HCT116 (cell line): ENCODE measurements at regions not wholly inside any gene's neighbourhood (a gene's known extent, or its start where the extent isn't known, plus 50 kb on each side); places are given as distances from the start of the nearest gene placed in this dataset.

ENCODE experiments used
- ATAC-seq: fragments of 200-7000 bp; cut with Tn5 transposase; 2 replicates; pipeline ENCODE4 v1.9.1; 2020; ENCODE audit warnings: mild to moderate bottlenecking, moderate library complexity
- BruUV-seq: library from RNA; stranded (reverse); fragments of 400-500 nt; replicated peaks from 2 replicates; lab custom pipeline; 2021; lab: Mats Ljungman, UMichigan
- CTCF ChIA-PET: fragments of 300-600 bp; sonication (Branson Sonifier 250); formaldehyde crosslinking; loops from one replicate; lab custom pipeline; 2021; ENCODE audit warnings: antibody characterized with exemption; lab: Charles Lee
- POLR2A ChIA-PET: fragments of 300-600, 350-600 bp; sonication (Branson Sonifier 250); formaldehyde crosslinking; loops from one replicate; lab custom pipeline; 2021; ENCODE audit warnings: antibody characterized with exemption; lab: Charles Lee
- RAD21 ChIA-PET, 2 experiments: fragments of 300-600 bp; sonication (Branson Sonifier 250); formaldehyde crosslinking; loops; one replicate each; lab custom pipeline; 2023; ENCODE audit warnings: low total read pairs in 2 of 2; ENCODE audit not compliant: uncharacterized antibody in 2 of 2, unreplicated experiment in 2 of 2, low non-redundant PET in 1 of 2; lab: Charles Lee
- DNase-seq: peaks from one replicate; pipeline ENCODE4 v3.0.0-alpha.2; 2010; ENCODE audit warnings: low read depth, low spot score
- H2AFZ ChIP-seq: fragments of 200-600 bp; shearing (Covaris generic), sonication (generic); 2 replicates; pipeline ENCODE4 v1.6.1; 2017; ENCODE audit warnings: low read depth, mixed run types, mixed read lengths, antibody characterized with exemption, low read length; ENCODE audit not compliant: poor library complexity, severe bottlenecking
- H3K27ac ChIP-seq: 2 replicates; pipeline ENCODE4 v1.5.1; 2012; ENCODE audit warnings: low read depth, low read length
- H3K27me3 ChIP-seq: fragments of 200-600 bp; sonication (generic); 2 replicates; pipeline ENCODE4 v1.6.1; 2016; ENCODE audit warnings: mixed run types, low read length, mixed read lengths; ENCODE audit not compliant: insufficient read depth
- H3K36me3 ChIP-seq, 2 experiments: fragments of 200-500 bp in 1 of 2; fragments of 200-600 bp in 1 of 2; sonication (Bioruptor generic) in 1 of 2; sonication (generic) in 1 of 2; 2 replicates each; pipeline versions ENCODE4 v1.5.1 to v1.6.1; 2014 to 2016; ENCODE audit warnings: low read length in 2 of 2, inconsistent platforms in 1 of 2, mixed read lengths in 1 of 2, mixed run types in 1 of 2; ENCODE audit not compliant: insufficient read depth in 2 of 2, control insufficient read depth in 1 of 2
- H3K4me1 ChIP-seq, 2 experiments: fragments of 200-600 bp in 1 of 2; sonication (generic) in 1 of 2; 2 replicates each; pipeline versions ENCODE4 v1.5.1 to v1.6.1; 2012 to 2017; ENCODE audit warnings: low read length in 2 of 2, inconsistent platforms in 1 of 2, mild to moderate bottlenecking in 1 of 2, mixed read lengths in 1 of 2, mixed run types in 1 of 2, moderate library complexity in 1 of 2; ENCODE audit not compliant: insufficient read depth in 2 of 2, control insufficient read depth in 1 of 2
- H3K4me2 ChIP-seq: fragments of 200-600 bp; sonication (generic); 2 replicates; pipeline ENCODE4 v1.6.1; 2017; ENCODE audit warnings: mixed run types, low read length, mixed read lengths
- H3K4me3 ChIP-seq, 2 experiments: fragments of 200-600 bp in 1 of 2; sonication (generic) in 1 of 2; replicated peaks in 1 of 2; 2 replicates each; pipeline ENCODE4 v1.5.1; 2011 to 2016; ENCODE audit warnings: low read length in 2 of 2, control low read depth in 1 of 2, low read depth in 1 of 2, mild to moderate bottlenecking in 1 of 2, mixed read lengths in 1 of 2, mixed run types in 1 of 2
- H3K79me2 ChIP-seq: fragments of 200-600 bp; sonication (generic); 2 replicates; pipeline ENCODE4 v1.6.1; 2017; ENCODE audit warnings: mild to moderate bottlenecking, mixed run types, low read length, moderate library complexity, mixed read lengths; ENCODE audit not compliant: insufficient read depth
- H3K9ac ChIP-seq: fragments of 200-600 bp; sonication (generic); 2 replicates; pipeline ENCODE4 v1.6.1; 2016; ENCODE audit warnings: low read length, mixed read lengths
- H3K9me2 ChIP-seq: fragments of 200-600 bp; sonication (generic), shearing (Covaris generic); 2 replicates; pipeline ENCODE4 v1.6.1; 2017; ENCODE audit warnings: mixed run types, mild to moderate bottlenecking, moderate library complexity; ENCODE audit not compliant: insufficient read depth
- H3K9me3 ChIP-seq, 2 experiments: fragments of 200-500 bp in 1 of 2; fragments of 200-600 bp in 1 of 2; sonication (Bioruptor generic) in 1 of 2; sonication (generic) in 1 of 2; 2 replicates each; pipeline ENCODE4 v1.6.1; 2014 to 2017; ENCODE audit warnings: low read length in 2 of 2, mixed read lengths in 2 of 2, inconsistent platforms in 1 of 2, low read depth in 1 of 2, mild to moderate bottlenecking in 1 of 2, mixed run types in 1 of 2, moderate library complexity in 1 of 2; ENCODE audit not compliant: control insufficient read depth in 1 of 2, insufficient read depth in 1 of 2
- H4K20me1 ChIP-seq: fragments of 200-600 bp; sonication (generic), shearing (Covaris generic); 2 replicates; pipeline ENCODE4 v1.6.1; 2017; ENCODE audit warnings: mixed run types, mild to moderate bottlenecking, moderate library complexity; ENCODE audit not compliant: insufficient read depth
- EGR1 ChIP-seq: IDR thresholded peaks from 2 replicates; pipeline ENCODE4 v1.6.1; 2012; ENCODE audit warnings: low read depth
- ELF1 ChIP-seq: IDR thresholded peaks from 2 replicates; pipeline ENCODE4 v1.6.1; 2012; ENCODE audit warnings: low read depth, borderline replicate concordance
- EZH2 ChIP-seq: fragments of 200-600 bp; sonication (generic); IDR thresholded peaks from 2 replicates; pipeline ENCODE4 v1.6.1; 2017; ENCODE audit warnings: antibody characterized with exemption, mixed run types
- EZH2phosphoT487 ChIP-seq: fragments of 200-600 bp; IDR thresholded peaks from 2 replicates; pipeline ENCODE4 v1.6.1; 2018; ENCODE audit warnings: antibody characterized with exemption, borderline replicate concordance
- JUND ChIP-seq: IDR thresholded peaks from 2 replicates; pipeline ENCODE4 v1.6.1; 2012
- POLR2A ChIP-seq: IDR thresholded peaks from 2 replicates; pipeline ENCODE4 v1.7.0; 2011; ENCODE audit warnings: borderline replicate concordance; ENCODE audit not compliant: insufficient read depth, insufficient read length; ENCODE audit errors: extremely low read depth
- POLR2AphosphoS5 ChIP-seq: IDR thresholded peaks from 2 replicates; pipeline ENCODE4 v1.6.1; 2011; ENCODE audit warnings: mild to moderate bottlenecking, low read depth, low read length, moderate library complexity
- RAD21 ChIP-seq: IDR thresholded peaks from 2 replicates; pipeline ENCODE4 v1.6.1; 2012; ENCODE audit warnings: low read depth, mild to moderate bottlenecking
- SIN3A ChIP-seq: IDR thresholded peaks from 2 replicates; pipeline ENCODE4 v1.6.1; 2012; ENCODE audit warnings: low read depth
- TCF7L2 ChIP-seq: IDR thresholded peaks from 2 replicates; pipeline ENCODE4 v1.7.0; 2011; ENCODE audit warnings: borderline replicate concordance, inconsistent platforms; ENCODE audit not compliant: insufficient read depth, insufficient read length; ENCODE audit errors: extremely low read depth
- YY1 ChIP-seq: IDR thresholded peaks from 2 replicates; pipeline ENCODE4 v1.6.1; 2011; ENCODE audit warnings: low read length, low read depth, moderate library complexity, mild to moderate bottlenecking; ENCODE audit not compliant: insufficient replicate concordance; ENCODE audit errors: extremely low read depth
- ZFX ChIP-seq: fragments of 450-650 bp; IDR thresholded peaks from 2 replicates; pipeline ENCODE4 v1.6.1; 2017
- intact Hi-C: fragments of 100-400 bp; cut with micrococcal nuclease; formaldehyde crosslinking; loops from 2 replicates; pipeline ENCODE4 v1.10.0; 2022
- TF ChIP-seq, protein P1 (sequence below): IDR thresholded peaks from 2 replicates; pipeline ENCODE4 v1.6.1; 2011; ENCODE audit warnings: mild to moderate bottlenecking, low read length, moderate library complexity; ENCODE audit not compliant: insufficient replicate concordance; ENCODE audit errors: extremely low read depth
- TF ChIP-seq, protein P2 (sequence below): IDR thresholded peaks from 2 replicates; pipeline ENCODE4 v1.6.1; 2012; ENCODE audit warnings: low read depth
- TF ChIP-seq, protein P3 (sequence below): IDR thresholded peaks from 2 replicates; pipeline ENCODE4 v1.6.1; 2012

DNA sequence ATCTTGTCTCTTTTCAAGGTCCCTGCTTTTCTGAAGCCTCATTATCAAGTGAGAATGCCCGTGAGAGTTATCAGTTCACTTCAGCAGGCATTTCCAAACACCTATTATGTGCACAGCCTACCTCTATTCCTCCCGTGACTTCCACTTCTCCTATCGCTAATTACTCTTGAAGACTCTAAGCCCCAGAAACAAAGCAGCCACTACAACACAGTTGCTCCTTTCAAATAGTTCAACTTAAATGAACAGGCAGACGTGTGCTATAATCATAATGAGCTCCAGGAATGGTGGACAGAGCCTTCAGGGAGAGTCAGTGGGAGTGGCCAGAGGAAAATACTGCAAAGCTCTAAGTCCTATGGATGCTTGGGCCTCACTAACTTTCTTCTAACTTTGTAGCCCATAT, 159.0 kb downstream of the RDH14 start:
- CTCF ChIA-PET, result interaction anchor here (1.8 kb wide), 1 partner anchor 12 kb away, joined by 5 read pairs; no protein-coding TSS in a partner anchor
- DNase-seq (no peak), ATAC-seq (no peak)
- Histone ChIP-seq H2AFZ (no peak overlapping the region), H3K27ac (no peak overlapping the region), H3K9me3 (no peaks in the 10 kb centered on the region), H3K9ac (no peak overlapping the region), H3K4me3 (no peak overlapping the region), H3K9me2 (no peaks in the 10 kb centered on the region), H3K36me3 (no peaks in the 10 kb centered on the region), H3K4me2 (no peak overlapping the region), H3K79me2 (no peaks in the 10 kb centered on the region), H3K27me3 (peaks cover 12% of the 10 kb centered on the region; the same call in 1 of the 2 replicates), H3K4me1 (no peaks in the 10 kb centered on the region), H4K20me1 (no peaks in the 10 kb centered on the region)
- POLR2A ChIA-PET, result no interaction called here
- BruUV-seq, result no TSS peak
- intact Hi-C loops, result no loop called here
- RAD21 ChIA-PET, result no interaction called here
- TF ChIP-seq, protein P1, sequence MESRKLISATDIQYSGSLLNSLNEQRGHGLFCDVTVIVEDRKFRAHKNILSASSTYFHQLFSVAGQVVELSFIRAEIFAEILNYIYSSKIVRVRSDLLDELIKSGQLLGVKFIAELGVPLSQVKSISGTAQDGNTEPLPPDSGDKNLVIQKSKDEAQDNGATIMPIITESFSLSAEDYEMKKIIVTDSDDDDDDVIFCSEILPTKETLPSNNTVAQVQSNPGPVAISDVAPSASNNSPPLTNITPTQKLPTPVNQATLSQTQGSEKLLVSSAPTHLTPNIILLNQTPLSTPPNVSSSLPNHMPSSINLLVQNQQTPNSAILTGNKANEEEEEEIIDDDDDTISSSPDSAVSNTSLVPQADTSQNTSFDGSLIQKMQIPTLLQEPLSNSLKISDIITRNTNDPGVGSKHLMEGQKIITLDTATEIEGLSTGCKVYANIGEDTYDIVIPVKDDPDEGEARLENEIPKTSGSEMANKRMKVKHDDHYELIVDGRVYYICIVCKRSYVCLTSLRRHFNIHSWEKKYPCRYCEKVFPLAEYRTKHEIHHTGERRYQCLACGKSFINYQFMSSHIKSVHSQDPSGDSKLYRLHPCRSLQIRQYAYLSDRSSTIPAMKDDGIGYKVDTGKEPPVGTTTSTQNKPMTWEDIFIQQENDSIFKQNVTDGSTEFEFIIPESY, result no peak
- TF ChIP-seq TCF7L2, result no peak
- no peak for TF ChIP-seq SIN3A
- no peak for TF ChIP-seq RAD21
- TF ChIP-seq JUND, result no peak
- TF ChIP-seq, protein P2, sequence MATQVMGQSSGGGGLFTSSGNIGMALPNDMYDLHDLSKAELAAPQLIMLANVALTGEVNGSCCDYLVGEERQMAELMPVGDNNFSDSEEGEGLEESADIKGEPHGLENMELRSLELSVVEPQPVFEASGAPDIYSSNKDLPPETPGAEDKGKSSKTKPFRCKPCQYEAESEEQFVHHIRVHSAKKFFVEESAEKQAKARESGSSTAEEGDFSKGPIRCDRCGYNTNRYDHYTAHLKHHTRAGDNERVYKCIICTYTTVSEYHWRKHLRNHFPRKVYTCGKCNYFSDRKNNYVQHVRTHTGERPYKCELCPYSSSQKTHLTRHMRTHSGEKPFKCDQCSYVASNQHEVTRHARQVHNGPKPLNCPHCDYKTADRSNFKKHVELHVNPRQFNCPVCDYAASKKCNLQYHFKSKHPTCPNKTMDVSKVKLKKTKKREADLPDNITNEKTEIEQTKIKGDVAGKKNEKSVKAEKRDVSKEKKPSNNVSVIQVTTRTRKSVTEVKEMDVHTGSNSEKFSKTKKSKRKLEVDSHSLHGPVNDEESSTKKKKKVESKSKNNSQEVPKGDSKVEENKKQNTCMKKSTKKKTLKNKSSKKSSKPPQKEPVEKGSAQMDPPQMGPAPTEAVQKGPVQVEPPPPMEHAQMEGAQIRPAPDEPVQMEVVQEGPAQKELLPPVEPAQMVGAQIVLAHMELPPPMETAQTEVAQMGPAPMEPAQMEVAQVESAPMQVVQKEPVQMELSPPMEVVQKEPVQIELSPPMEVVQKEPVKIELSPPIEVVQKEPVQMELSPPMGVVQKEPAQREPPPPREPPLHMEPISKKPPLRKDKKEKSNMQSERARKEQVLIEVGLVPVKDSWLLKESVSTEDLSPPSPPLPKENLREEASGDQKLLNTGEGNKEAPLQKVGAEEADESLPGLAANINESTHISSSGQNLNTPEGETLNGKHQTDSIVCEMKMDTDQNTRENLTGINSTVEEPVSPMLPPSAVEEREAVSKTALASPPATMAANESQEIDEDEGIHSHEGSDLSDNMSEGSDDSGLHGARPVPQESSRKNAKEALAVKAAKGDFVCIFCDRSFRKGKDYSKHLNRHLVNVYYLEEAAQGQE, result no peak
- no peak for TF ChIP-seq EZH2phosphoT487
- no peak for TF ChIP-seq YY1
- TF ChIP-seq, protein P3, sequence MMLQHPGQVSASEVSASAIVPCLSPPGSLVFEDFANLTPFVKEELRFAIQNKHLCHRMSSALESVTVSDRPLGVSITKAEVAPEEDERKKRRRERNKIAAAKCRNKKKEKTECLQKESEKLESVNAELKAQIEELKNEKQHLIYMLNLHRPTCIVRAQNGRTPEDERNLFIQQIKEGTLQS, result no peak
- TF ChIP-seq POLR2AphosphoS5, result no peak
- no peak for TF ChIP-seq EZH2
- no peak for TF ChIP-seq EGR1
- TF ChIP-seq ZFX, result no peak
- TF ChIP-seq POLR2A, result no peak
- no peak for TF ChIP-seq ELF1
